GM10248 (cell line): ENCODE measurements at regions not wholly inside any gene's neighbourhood (a gene's known extent, or its start where the extent isn't known, plus 50 kb on each side); places are given as distances from the start of the nearest gene placed in this dataset.
"Not testable (repeated sequence)": the region's sequence is repeated elsewhere in the genome, so short reads cannot be mapped to it uniquely, and the experiment has no call there.

Experiments used
- CTCF ChIA-PET: fragments of 300-600 bp; sonication (Branson Sonifier 250); formaldehyde crosslinking; extraction: SDS; loops from one replicate; lab custom pipeline; 2021; ENCODE audit warnings: antibody characterized with exemption; lab: Yijun Ruan, JAX
- POLR2A ChIA-PET: fragments of 350-650 bp; sonication (Branson Sonifier 250); formaldehyde crosslinking; extraction: SDS; loops from one replicate; lab custom pipeline; 2020; ENCODE audit warnings: antibody characterized with exemption; lab: Yijun Ruan, JAX
- DNase-seq: peaks from one replicate; pipeline ENCODE4 v3.0.0; 2012; ENCODE audit errors: extremely low spot score
- CTCF ChIP-seq: IDR thresholded peaks from 2 replicates; pipeline ENCODE4 v1.5.1; 2012; ENCODE audit warnings: mild to moderate bottlenecking, low read depth; ENCODE audit errors: extremely low read depth, missing control alignments, control extremely low read depth

- CTCF ChIA-PET = interaction anchor here (1.6 kb wide), 1 partner anchor 29 kb away, joined by 4 read pairs; no protein-coding TSS in a partner anchor
- no peak for TF ChIP-seq CTCF
- no peak for DNase-seq
- POLR2A ChIA-PET = no interaction called here
Measured at GRCh38 chrX:74104356-74105015, 199.5 kb upstream of the ZCCHC13 start.

DNA sequence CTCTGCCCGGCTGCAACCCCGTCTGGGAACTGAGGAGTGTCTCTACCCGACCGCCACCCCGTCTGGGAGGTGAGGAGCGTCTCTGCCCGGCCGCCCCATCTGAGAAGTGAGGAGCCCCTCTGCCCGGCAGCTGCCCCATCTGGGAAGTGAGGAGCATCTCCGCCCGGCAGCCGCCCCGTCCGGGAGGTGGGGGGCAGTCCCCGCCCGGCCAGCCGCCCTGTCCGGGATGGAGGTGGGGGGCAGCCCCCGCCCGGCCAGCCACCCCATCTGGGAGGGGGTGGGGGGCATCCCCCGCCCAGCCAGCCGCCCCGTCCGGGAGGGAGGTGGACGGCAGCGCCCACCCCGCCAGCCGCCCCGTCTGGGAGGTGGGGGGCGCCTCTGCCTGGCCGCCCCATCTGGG lies 205.6 kb upstream of the ZCCHC13 start:
- POLR2A ChIA-PET, DNase-seq, CTCF ChIA-PET: not testable (repeated sequence)

- DNase-seq = no peak
- ChIA-PET POLR2A (no interaction called here), CTCF (no interaction called here)
- no peak for TF ChIP-seq CTCF
Measured at GRCh38 chrX:74090049-74090448, 213.9 kb upstream of the ZCCHC13 start.

- no peak for TF ChIP-seq CTCF
- DNase-seq = no peak
- CTCF ChIA-PET = no interaction called here
- POLR2A ChIA-PET = no interaction called here
Measured at GRCh38 chrX:74085642-74086236, 218.2 kb upstream of the ZCCHC13 start.

DNA sequence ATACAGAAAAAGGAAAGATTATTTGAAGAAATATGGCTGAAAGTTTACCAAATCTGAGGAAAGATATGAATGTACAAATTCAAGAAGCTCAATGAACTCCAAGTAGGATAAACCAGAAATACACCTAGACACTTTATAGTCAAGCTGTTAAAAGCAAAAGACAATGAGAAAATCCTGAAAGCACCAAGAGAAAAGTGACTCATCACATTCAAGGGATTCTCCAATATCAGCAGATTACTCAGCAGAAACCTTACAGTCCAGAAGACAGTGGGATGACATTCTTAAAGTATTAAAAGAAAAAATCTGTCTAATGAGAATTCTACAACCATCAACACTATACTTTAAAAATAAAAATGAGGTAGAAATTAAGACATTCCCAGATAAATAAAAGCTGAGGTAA lies 223.8 kb upstream of the ZCCHC13 start:
- ChIA-PET POLR2A (no interaction called here), CTCF (interaction anchor here (1.0 kb wide), 1 partner anchor 14 kb away, joined by 3 read pairs; no protein-coding TSS in a partner anchor)
- no peak for DNase-seq
- TF ChIP-seq CTCF = no peak

- no peak for TF ChIP-seq CTCF
- CTCF ChIA-PET = interaction anchor here (1.4 kb wide), 1 partner anchor 15 kb away, joined by 3 read pairs; no protein-coding TSS in a partner anchor
- POLR2A ChIA-PET = no interaction called here
- DNase-seq = no peak
Measured at GRCh38 chrX:74065831-74066390, 213.4 kb upstream of the XIST start.
